Trophoblast cell (in vitro differentiated cells and primary cell): ENCODE measurements at regions not wholly inside any gene's neighbourhood (a gene's known extent, or its start where the extent isn't known, plus 50 kb on each side); places are given as distances from the start of the nearest gene placed in this dataset.
"Not testable (repeated sequence)": the region's sequence is repeated elsewhere in the genome, so short reads cannot be mapped to it uniquely, and the experiment has no call there.

Experiments
- DNase-seq, 2 donors: peaks; one replicate each; pipeline ENCODE4 v3.0.0-alpha.2; 2016
- H2AFZ ChIP-seq: 2 replicates; pipeline ENCODE4 v1.6.1; 2013; ENCODE audit warnings: low read length, moderate library complexity, mild to moderate bottlenecking; ENCODE audit not compliant: insufficient read depth, poor library complexity
- H2AK5ac ChIP-seq: 2 replicates; pipeline ENCODE4 v1.6.1; 2013; ENCODE audit warnings: mild to moderate bottlenecking, low read length
- H2BK120ac ChIP-seq: 2 replicates; pipeline ENCODE4 v1.6.1; 2013; ENCODE audit warnings: low read length, mild to moderate bottlenecking, moderate library complexity; ENCODE audit not compliant: insufficient read depth, poor library complexity
- H2BK12ac ChIP-seq: 2 replicates; pipeline ENCODE4 v1.6.1; 2013; ENCODE audit warnings: mild to moderate bottlenecking, low read length, moderate library complexity
- H2BK5ac ChIP-seq: 2 replicates; pipeline ENCODE4 v1.6.1; 2013; ENCODE audit warnings: low read length, low read depth, moderate library complexity, mild to moderate bottlenecking; ENCODE audit not compliant: poor library complexity
- H3K14ac ChIP-seq: 2 replicates; pipeline ENCODE4 v1.6.1; 2013; ENCODE audit warnings: mild to moderate bottlenecking, low read length
- H3K18ac ChIP-seq: 2 replicates; pipeline ENCODE4 v1.6.1; 2013; ENCODE audit warnings: mild to moderate bottlenecking, low read length
- H3K23ac ChIP-seq: 2 replicates; pipeline ENCODE4 v1.6.1; 2013; ENCODE audit warnings: low read length
- H3K27ac ChIP-seq: 2 replicates; pipeline ENCODE4 v1.5.1; 2013; ENCODE audit warnings: low read depth, mild to moderate bottlenecking, inconsistent platforms, low read length, moderate library complexity
- H3K27me3 ChIP-seq: 2 replicates; pipeline ENCODE4 v1.6.1; 2013; ENCODE audit warnings: inconsistent platforms, mild to moderate bottlenecking, low read length, moderate library complexity; ENCODE audit not compliant: insufficient read depth
- H3K36me3 ChIP-seq, 2 experiments: 1 replicate in 1 of 2; 2 replicates in 1 of 2; pipeline ENCODE4 v1.6.1; 2013; ENCODE audit warnings: low read length in 2 of 2, mild to moderate bottlenecking in 2 of 2, moderate library complexity in 1 of 2; ENCODE audit not compliant: insufficient read depth in 2 of 2, control insufficient read depth in 1 of 2
- H3K4ac ChIP-seq: 2 replicates; pipeline ENCODE4 v1.6.1; 2013; ENCODE audit warnings: low read depth, mild to moderate bottlenecking, low read length, moderate library complexity
- H3K4me1 ChIP-seq, 2 experiments: 1 replicate in 1 of 2; 2 replicates in 1 of 2; pipeline ENCODE4 v1.6.1; 2013; ENCODE audit warnings: low read length in 2 of 2, mild to moderate bottlenecking in 2 of 2, moderate library complexity in 1 of 2; ENCODE audit not compliant: insufficient read depth in 2 of 2, control insufficient read depth in 1 of 2
- H3K4me2 ChIP-seq: 2 replicates; pipeline ENCODE4 v1.6.1; 2013; ENCODE audit warnings: inconsistent platforms, mild to moderate bottlenecking, low read length, moderate library complexity
- H3K4me3 ChIP-seq: 2 replicates; pipeline ENCODE4 v1.5.1; 2013; ENCODE audit warnings: mild to moderate bottlenecking, low read depth, low read length, inconsistent platforms
- H3K79me1 ChIP-seq: one replicate; pipeline ENCODE4 v1.6.1; 2013; ENCODE audit warnings: low read length
- H3K79me2 ChIP-seq: 2 replicates; pipeline ENCODE4 v1.6.1; 2013; ENCODE audit warnings: low read length, mild to moderate bottlenecking; ENCODE audit not compliant: control insufficient read depth, insufficient read depth, poor library complexity
- H3K9ac ChIP-seq: 2 replicates; pipeline ENCODE4 v1.6.1; 2013; ENCODE audit warnings: mild to moderate bottlenecking, low read length
- H3K9me3 ChIP-seq: 2 replicates; pipeline ENCODE4 v1.6.1; 2013; ENCODE audit warnings: low read depth, mild to moderate bottlenecking, control low read depth, inconsistent platforms, low read length; ENCODE audit not compliant: insufficient read depth
- H4K12ac ChIP-seq: 2 replicates; pipeline ENCODE4 v1.6.1; 2013; ENCODE audit warnings: low read depth, mild to moderate bottlenecking, low read length, moderate library complexity
- H4K8ac ChIP-seq: 2 replicates; pipeline ENCODE4 v1.6.1; 2013; ENCODE audit warnings: low read depth, mild to moderate bottlenecking, low read length, moderate library complexity
- H4K91ac ChIP-seq: one replicate; pipeline ENCODE4 v1.6.1; 2013; ENCODE audit warnings: low read depth, mild to moderate bottlenecking, low read length, moderate library complexity
- WGBS: extraction: QIAGEN DNeasy Blood & Tissue Kit; methylation state at CpG from one replicate; pipeline ENCODE4 v1.1.7; 2013; ENCODE audit warnings: missing lambda C conversion rate; ENCODE audit not compliant: insufficient read length, insufficient coverage; ENCODE audit errors: extremely low coverage; 5-methylcytosine and 5-hydroxymethylcytosine counted together

DNA sequence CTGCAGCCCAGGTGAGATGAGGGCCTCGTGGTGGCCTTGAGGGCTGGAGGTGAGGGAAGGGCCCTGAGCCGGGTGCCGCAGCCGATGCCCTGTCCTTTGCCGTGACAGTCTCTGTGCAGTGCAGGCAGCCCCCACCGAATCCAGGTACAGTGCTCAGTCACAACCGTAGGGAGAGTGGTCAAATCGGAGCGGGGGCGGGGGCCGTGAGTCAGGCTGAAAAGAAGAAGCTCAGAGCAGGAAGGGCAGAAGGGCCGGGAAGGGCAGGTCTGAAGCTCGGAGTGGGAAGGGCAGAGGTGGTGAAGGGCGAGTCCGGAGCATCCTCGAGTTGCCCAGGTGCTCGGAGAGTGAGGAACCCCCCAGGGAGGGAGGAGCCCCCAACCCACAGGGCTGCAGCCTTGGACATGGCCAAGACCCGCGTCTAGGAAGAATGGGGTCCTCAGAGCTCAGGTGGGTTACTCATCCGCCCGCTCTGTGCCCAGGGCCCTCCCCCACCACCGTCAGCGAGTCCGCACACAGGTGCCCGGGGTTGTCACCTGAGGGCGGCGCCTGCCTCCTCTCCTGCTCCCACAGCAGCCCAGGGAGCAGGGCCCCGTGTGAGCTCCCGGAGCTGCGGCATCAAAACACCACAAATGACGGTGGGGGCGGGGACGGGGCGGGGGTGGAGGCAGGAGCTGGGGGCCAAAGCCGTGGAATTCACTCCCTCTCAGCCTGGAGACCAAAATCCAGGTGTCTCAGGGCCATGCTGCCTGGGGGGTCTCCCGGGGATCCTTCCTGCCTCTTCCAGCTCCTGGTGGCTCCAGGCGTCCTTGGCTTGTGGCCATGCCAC lies 179.7 kb upstream of the ZNF469 start:
- not testable (repeated sequence) for H2AFZ ChIP-seq, H4K91ac ChIP-seq, H3K9me3 ChIP-seq, H2BK12ac ChIP-seq, H3K36me3 ChIP-seq, H3K27ac ChIP-seq, H2BK5ac ChIP-seq, H3K27me3 ChIP-seq, H2AK5ac ChIP-seq, H4K12ac ChIP-seq, H3K9ac ChIP-seq, DNase-seq, H3K4me2 ChIP-seq, H2BK120ac ChIP-seq, H3K4me1 ChIP-seq, H3K18ac ChIP-seq, H3K4ac ChIP-seq, H4K8ac ChIP-seq, H3K14ac ChIP-seq, H3K4me3 ChIP-seq, H3K79me1 ChIP-seq, H3K79me2 ChIP-seq, H3K23ac ChIP-seq
- no CpG with 5 or more reads among the region's 37 CpGs for WGBS

- not testable (repeated sequence) for H3K14ac ChIP-seq, H2BK120ac ChIP-seq, H3K9ac ChIP-seq, H2BK12ac ChIP-seq, H4K91ac ChIP-seq, H3K9me3 ChIP-seq, H4K8ac ChIP-seq, H3K4me3 ChIP-seq, H2BK5ac ChIP-seq, H2AFZ ChIP-seq, H3K4me2 ChIP-seq, H3K4me1 ChIP-seq, H4K12ac ChIP-seq, H3K36me3 ChIP-seq, H3K23ac ChIP-seq, H3K27ac ChIP-seq, H2AK5ac ChIP-seq, DNase-seq, H3K18ac ChIP-seq, H3K4ac ChIP-seq, H3K27me3 ChIP-seq, H3K79me1 ChIP-seq, H3K79me2 ChIP-seq
- no CpG with 5 or more reads among the region's 37 CpGs for WGBS
Measured at GRCh38 chr16:88204131-88205110, 178.3 kb upstream of the ZNF469 start.

GRCh38 chr16:88205482-88205881 lies 177.3 kb upstream of the ZNF469 start:
- H3K9me3 ChIP-seq, H3K4me3 ChIP-seq, H4K91ac ChIP-seq, H2AFZ ChIP-seq, H3K36me3 ChIP-seq, H3K27me3 ChIP-seq, H3K4me2 ChIP-seq, H2BK5ac ChIP-seq, H3K79me1 ChIP-seq, H2AK5ac ChIP-seq, H4K12ac ChIP-seq, DNase-seq, H2BK12ac ChIP-seq, H2BK120ac ChIP-seq, H3K14ac ChIP-seq, H4K8ac ChIP-seq, H3K23ac ChIP-seq, H3K18ac ChIP-seq, H3K9ac ChIP-seq, H3K4ac ChIP-seq, H3K79me2 ChIP-seq, H3K4me1 ChIP-seq, H3K27ac ChIP-seq: not testable (repeated sequence)
- no CpG with 5 or more reads among the region's 17 CpGs for WGBS

- H2AFZ ChIP-seq, H3K14ac ChIP-seq, H3K36me3 ChIP-seq, H4K91ac ChIP-seq, H3K27me3 ChIP-seq, H3K27ac ChIP-seq, H3K23ac ChIP-seq, H3K18ac ChIP-seq, H3K79me1 ChIP-seq, H3K79me2 ChIP-seq, H2AK5ac ChIP-seq, H3K4ac ChIP-seq, H4K12ac ChIP-seq, H3K9me3 ChIP-seq, H2BK12ac ChIP-seq, H3K4me1 ChIP-seq, H2BK5ac ChIP-seq, H3K9ac ChIP-seq, H3K4me3 ChIP-seq, DNase-seq, H4K8ac ChIP-seq, H2BK120ac ChIP-seq, H3K4me2 ChIP-seq: not testable (repeated sequence)
- no CpG with 5 or more reads among the region's 16 CpGs for WGBS
Measured at GRCh38 chr16:88206006-88206405, 176.8 kb upstream of the ZNF469 start.
